ENCODE measurements at regions not wholly inside any gene's neighbourhood (a gene's known extent, or its start where the extent isn't known, plus 50 kb on each side); places are given as distances from the start of the nearest gene placed in this dataset.

- in situ Hi-C loops (cut with MboI) = no loop called here
- Histone ChIP-seq H2AFZ (no peak overlapping the region), H3F3A (ENCODE audit: insufficient read depth) (no peaks in the 10 kb centered on the region), H3K4me3 (no peak overlapping the region), H3K27me3 (replicated peaks; ENCODE audit: insufficient read depth) (no peaks in the 10 kb centered on the region), H3K9ac (no peak overlapping the region), H3K4me1 (ENCODE audit: insufficient read depth) (no peaks in the 10 kb centered on the region), H4K20me1 (ENCODE audit: insufficient read depth) (no peaks in the 10 kb centered on the region), H3K4me2 (ENCODE audit: unreplicated experiment) (no peak overlapping the region), H3K9me3 (ENCODE audit: low read depth) (peaks cover under 1% of the 10 kb centered on the region), H3K9me2 (ENCODE audit: insufficient read depth) (no peaks in the 10 kb centered on the region), H3K36me3 (ENCODE audit: low read depth) (no peaks in the 10 kb centered on the region), H3K79me2 (ENCODE audit: insufficient read depth) (no peaks in the 10 kb centered on the region), H3K27ac (no peak overlapping the region)
- no peak for TF ChIP-seq EZH2phosphoT487 (IDR thresholded peaks at IDR 0.05; ENCODE audit: insufficient read depth, low read depth)
- DNase-seq = no peak
Observed at GRCh38 chr21:20083336-20083735, 914.9 kb upstream of the NCAM2 start.

GRCh38 chr21:20083925-20084324, 914.3 kb upstream of the NCAM2 start:
- Histone ChIP-seq H3K9ac (no peak overlapping the region), H3K4me1 (ENCODE audit: insufficient read depth) (no peaks in the 10 kb centered on the region), H3K9me3 (ENCODE audit: low read depth) (peaks cover 3% of the 10 kb centered on the region), H3K4me3 (no peak overlapping the region), H3K27ac (no peak overlapping the region), H3K36me3 (ENCODE audit: low read depth) (no peaks in the 10 kb centered on the region), H4K20me1 (ENCODE audit: insufficient read depth) (no peaks in the 10 kb centered on the region), H3F3A (ENCODE audit: insufficient read depth) (no peaks in the 10 kb centered on the region), H2AFZ (no peak overlapping the region), H3K9me2 (ENCODE audit: insufficient read depth) (no peaks in the 10 kb centered on the region), H3K79me2 (ENCODE audit: insufficient read depth) (no peaks in the 10 kb centered on the region), H3K27me3 (replicated peaks; ENCODE audit: insufficient read depth) (no peaks in the 10 kb centered on the region), H3K4me2 (ENCODE audit: unreplicated experiment) (no peak overlapping the region)
- no peak for DNase-seq
- no peak for TF ChIP-seq EZH2phosphoT487 (IDR thresholded peaks at IDR 0.05; ENCODE audit: insufficient read depth, low read depth)
- no peak for TF ChIP-seq EZH2 (IDR thresholded peaks at IDR 0.05; ENCODE audit: insufficient read depth, poor library complexity, severe bottlenecking)
- in situ Hi-C loops (cut with MboI) = no loop called here

DNA sequence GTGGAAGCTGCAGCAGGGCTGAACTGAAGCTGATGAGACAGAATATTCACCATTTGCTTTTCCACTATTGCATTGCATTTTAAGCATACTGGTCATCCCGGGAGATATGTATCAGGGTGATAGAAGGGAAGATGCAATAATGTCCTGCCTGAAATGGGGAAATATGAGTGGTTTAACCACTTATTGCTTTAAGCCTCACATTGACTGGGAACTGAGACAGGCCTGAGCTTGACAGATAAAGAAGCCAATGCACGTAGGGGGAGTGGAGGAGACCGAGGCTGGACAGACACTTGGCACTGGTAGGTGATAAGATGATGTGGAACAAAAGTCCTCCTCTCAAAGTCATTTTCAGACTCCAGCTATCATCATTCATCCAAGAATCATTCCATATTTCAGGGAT, 911.7 kb upstream of the NCAM2 start:
- in situ Hi-C loops (cut with MboI) = no loop called here
- peaks cover 7% of the 10 kb centered on the region for H3K9me3 ChIP-seq (ENCODE audit: low read depth)
- H3K4me3 ChIP-seq = no peak overlapping the region
- H3K36me3 ChIP-seq (ENCODE audit: low read depth) = no peaks in the 10 kb centered on the region
- no peaks in the 10 kb centered on the region for H3K27me3 ChIP-seq (replicated peaks; ENCODE audit: insufficient read depth)
- H2AFZ ChIP-seq = no peak overlapping the region
- no peaks in the 10 kb centered on the region for H3K79me2 ChIP-seq (ENCODE audit: insufficient read depth)
- no peak overlapping the region for H3K4me2 ChIP-seq (ENCODE audit: unreplicated experiment)
- H3K9me2 ChIP-seq (ENCODE audit: insufficient read depth) = no peaks in the 10 kb centered on the region
- H3F3A ChIP-seq (ENCODE audit: insufficient read depth) = no peaks in the 10 kb centered on the region
- DNase-seq = no peak
- H3K4me1 ChIP-seq (ENCODE audit: insufficient read depth) = no peaks in the 10 kb centered on the region
- 14 to 18% methylated on average over 3 of the region's 3 CpGs for WGBS, 2 experiments (ENCODE audit: low coverage in 1 of 2, low lambda C conversion rate in 2 of 2, missing lambda C conversion rate in 2 of 2)
- no peak for TF ChIP-seq EZH2 (IDR thresholded peaks at IDR 0.05; ENCODE audit: insufficient read depth, poor library complexity, severe bottlenecking)
- no peak for TF ChIP-seq EZH2phosphoT487 (IDR thresholded peaks at IDR 0.05; ENCODE audit: insufficient read depth, low read depth)
- H3K9ac ChIP-seq = no peak overlapping the region
- no peak overlapping the region for H3K27ac ChIP-seq
- H4K20me1 ChIP-seq (ENCODE audit: insufficient read depth) = no peaks in the 10 kb centered on the region

GRCh38 chr21:20106368-20106767, 891.8 kb upstream of the NCAM2 start:
- no peaks in the 10 kb centered on the region for H3K36me3 ChIP-seq (ENCODE audit: low read depth)
- no peaks in the 10 kb centered on the region for H3K4me1 ChIP-seq (ENCODE audit: insufficient read depth)
- no peaks in the 10 kb centered on the region for H3F3A ChIP-seq (ENCODE audit: insufficient read depth)
- no peaks in the 10 kb centered on the region for H3K9me2 ChIP-seq (ENCODE audit: insufficient read depth)
- no peaks in the 10 kb centered on the region for H4K20me1 ChIP-seq (ENCODE audit: insufficient read depth)
- no peak overlapping the region for H3K27ac ChIP-seq
- in situ Hi-C loops (cut with MboI) = no loop called here
- H3K4me3 ChIP-seq = no peak overlapping the region
- DNase-seq = no peak
- H3K4me2 ChIP-seq (ENCODE audit: unreplicated experiment) = no peak overlapping the region
- no peaks in the 10 kb centered on the region for H3K79me2 ChIP-seq (ENCODE audit: insufficient read depth)
- peaks cover 8% of the 10 kb centered on the region for H3K9me3 ChIP-seq (ENCODE audit: low read depth)
- TF ChIP-seq EZH2phosphoT487 (IDR thresholded peaks at IDR 0.05; ENCODE audit: insufficient read depth, low read depth) = no peak
- no peak for TF ChIP-seq EZH2 (IDR thresholded peaks at IDR 0.05; ENCODE audit: insufficient read depth, poor library complexity, severe bottlenecking)
- 0 to 3% methylated on average over 2 of the region's 2 CpGs for WGBS, 2 experiments (ENCODE audit: low coverage in 1 of 2, low lambda C conversion rate in 2 of 2, missing lambda C conversion rate in 2 of 2)
- no peaks in the 10 kb centered on the region for H3K27me3 ChIP-seq (replicated peaks; ENCODE audit: insufficient read depth)
- no peak overlapping the region for H2AFZ ChIP-seq
- H3K9ac ChIP-seq = no peak overlapping the region

- H3F3A ChIP-seq (ENCODE audit: insufficient read depth) = no peaks in the 10 kb centered on the region
- DNase-seq = no peak
- TF ChIP-seq EZH2phosphoT487 (IDR thresholded peaks at IDR 0.05; ENCODE audit: insufficient read depth, low read depth) (no peak), EZH2 (IDR thresholded peaks at IDR 0.05; ENCODE audit: insufficient read depth, poor library complexity, severe bottlenecking) (no peak)
- H3K27me3 ChIP-seq (replicated peaks; ENCODE audit: insufficient read depth) = no peaks in the 10 kb centered on the region
- H3K27ac ChIP-seq = no peak overlapping the region
- no peaks in the 10 kb centered on the region for H3K79me2 ChIP-seq (ENCODE audit: insufficient read depth)
- H3K4me3 ChIP-seq = no peak overlapping the region
- no peak overlapping the region for H3K4me2 ChIP-seq (ENCODE audit: unreplicated experiment)
- WGBS, 2 experiments (ENCODE audit: low coverage in 1 of 2, low lambda C conversion rate in 2 of 2, missing lambda C conversion rate in 2 of 2) = 8 to 20% methylated on average over 1 of the region's 1 CpG
- H3K9me3 ChIP-seq (ENCODE audit: low read depth) = peaks cover 8% of the 10 kb centered on the region
- no peak overlapping the region for H3K9ac ChIP-seq
- H4K20me1 ChIP-seq (ENCODE audit: insufficient read depth) = no peaks in the 10 kb centered on the region
- H3K9me2 ChIP-seq (ENCODE audit: insufficient read depth) = no peaks in the 10 kb centered on the region
- no peaks in the 10 kb centered on the region for H3K36me3 ChIP-seq (ENCODE audit: low read depth)
- in situ Hi-C loops (cut with MboI) = no loop called here
- H3K4me1 ChIP-seq (ENCODE audit: insufficient read depth) = no peaks in the 10 kb centered on the region
- H2AFZ ChIP-seq = no peak overlapping the region
Observed at GRCh38 chr21:20108016-20108415, 890.2 kb upstream of the NCAM2 start.
